IMR-90 (cell line): ENCODE measurements at regions not wholly inside any gene's neighbourhood (a gene's known extent, or its start where the extent isn't known, plus 50 kb on each side); places are given as distances from the start of the nearest gene placed in this dataset.

Source experiments
- ATAC-seq: fragments of 200-7000 bp; cut with Tn5 transposase; 2 replicates; pipeline ENCODE4 v1.9.1; 2020; ENCODE audit warnings: low read depth, mild to moderate bottlenecking, moderate library complexity
- BruUV-seq: library from RNA; stranded (reverse); fragments of 400-500 nt; replicated peaks from 2 replicates; lab custom pipeline; 2021; lab: Mats Ljungman, UMichigan
- CTCF ChIA-PET: fragments of 300-600 bp; formaldehyde crosslinking; extraction: SDS; loops from one replicate; lab custom pipeline; 2021; ENCODE audit warnings: antibody characterized with exemption; lab: Yijun Ruan, JAX
- POLR2A ChIA-PET: fragments of 300-600 bp; sonication (Branson Sonifier 250); formaldehyde crosslinking; loops from one replicate; lab custom pipeline; 2022; ENCODE audit warnings: antibody characterized with exemption; ENCODE audit not compliant: unreplicated experiment; lab: Charles Lee
- DNase-seq: peaks from one replicate; pipeline ENCODE4 v3.0.0; 2013
- H2AFZ ChIP-seq: replicated peaks from 2 replicates; pipeline ENCODE3; 2013; ENCODE audit warnings: low read length, mild to moderate bottlenecking; ENCODE audit not compliant: poor library complexity
- H2AK5ac ChIP-seq: 2 replicates; pipeline ENCODE4 v1.6.1; 2013; ENCODE audit warnings: low read depth, low read length, inconsistent platforms
- H2AK9ac ChIP-seq: replicated peaks from 2 replicates; pipeline ENCODE3; 2013; ENCODE audit warnings: mild to moderate bottlenecking, low read depth, low read length, moderate library complexity; ENCODE audit not compliant: poor library complexity
- H2BK120ac ChIP-seq: 2 replicates; pipeline ENCODE4 v1.6.1; 2013; ENCODE audit warnings: low read depth, low read length, inconsistent platforms
- H2BK15ac ChIP-seq: 3 replicates; pipeline ENCODE4 v1.6.1; 2013; ENCODE audit warnings: low read depth, low read length, inconsistent platforms
- H2BK20ac ChIP-seq: 2 replicates; pipeline ENCODE4 v1.6.1; 2013; ENCODE audit warnings: low read depth, mild to moderate bottlenecking, inconsistent platforms, low read length, moderate library complexity
- H2BK5ac ChIP-seq: 2 replicates; pipeline ENCODE4 v1.6.1; 2013; ENCODE audit warnings: mild to moderate bottlenecking, low read depth, low read length, inconsistent platforms; ENCODE audit not compliant: poor library complexity, severe bottlenecking
- H3K14ac ChIP-seq: replicated peaks from 2 replicates; pipeline ENCODE4 v1.6.1; 2013; ENCODE audit warnings: low read depth, low read length, inconsistent platforms
- H3K18ac ChIP-seq: 2 replicates; pipeline ENCODE4 v1.6.1; 2013; ENCODE audit warnings: low read depth, low read length, control low read depth
- H3K23ac ChIP-seq: 2 replicates; pipeline ENCODE4 v1.6.1; 2013; ENCODE audit warnings: low read depth, low read length, inconsistent platforms
- H3K27ac ChIP-seq: 2 replicates; pipeline ENCODE4 v1.5.1; 2013; ENCODE audit warnings: mild to moderate bottlenecking, control low read depth, low read length; ENCODE audit not compliant: insufficient read depth
- H3K27me3 ChIP-seq: 2 replicates; pipeline ENCODE4 v1.6.1; 2013; ENCODE audit warnings: low read length; ENCODE audit not compliant: control insufficient read depth, insufficient read depth
- H3K36me3 ChIP-seq: 2 replicates; pipeline ENCODE4 v1.6.1; 2013; ENCODE audit warnings: low read length, mixed read lengths; ENCODE audit not compliant: control insufficient read depth, insufficient read depth
- H3K4ac ChIP-seq: 2 replicates; pipeline ENCODE4 v1.6.1; 2013; ENCODE audit warnings: low read depth, low read length, inconsistent platforms
- H3K4me1 ChIP-seq: 2 replicates; pipeline ENCODE4 v1.6.1; 2013; ENCODE audit warnings: low read length, mixed read lengths; ENCODE audit not compliant: control insufficient read depth, insufficient read depth
- H3K4me2 ChIP-seq: 2 replicates; pipeline ENCODE4 v1.6.1; 2013; ENCODE audit warnings: low read depth, mild to moderate bottlenecking, control low read depth, low read length, moderate library complexity
- H3K4me3 ChIP-seq: 2 replicates; pipeline ENCODE4 v1.5.1; 2013; ENCODE audit warnings: low read depth, mild to moderate bottlenecking, control low read depth, low read length, moderate library complexity; ENCODE audit not compliant: insufficient read depth
- H3K56ac ChIP-seq: 2 replicates; pipeline ENCODE4 v1.6.1; 2013; ENCODE audit warnings: low read length, inconsistent platforms; ENCODE audit not compliant: insufficient read depth; ENCODE audit errors: extremely low read depth
- H3K79me1 ChIP-seq, 2 experiments: 2 replicates each; pipeline ENCODE4 v1.6.1; 2013; ENCODE audit warnings: low read length in 2 of 2, inconsistent platforms in 1 of 2, low read depth in 1 of 2
- H3K9ac ChIP-seq: 2 replicates; pipeline ENCODE4 v1.6.1; 2013; ENCODE audit warnings: low read depth, low read length, control low read depth
- H3K9me1 ChIP-seq: 2 replicates; pipeline ENCODE4 v1.6.1; 2013; ENCODE audit warnings: low read length, inconsistent platforms; ENCODE audit not compliant: insufficient read depth
- H3K9me3 ChIP-seq: 2 replicates; pipeline ENCODE4 v1.6.1; 2013; ENCODE audit warnings: low read length; ENCODE audit not compliant: control insufficient read depth, insufficient read depth
- H4K20me1 ChIP-seq: 2 replicates; pipeline ENCODE4 v1.6.1; 2013; ENCODE audit warnings: low read length, inconsistent platforms; ENCODE audit not compliant: insufficient read depth
- H4K5ac ChIP-seq: 2 replicates; pipeline ENCODE4 v1.6.1; 2013; ENCODE audit warnings: mild to moderate bottlenecking, low read depth, low read length, control low read depth
- H4K8ac ChIP-seq, 2 experiments: 2 replicates each; pipeline ENCODE4 v1.6.1; 2013; ENCODE audit warnings: low read depth in 2 of 2, low read length in 2 of 2, control low read depth in 1 of 2, inconsistent platforms in 1 of 2
- H4K91ac ChIP-seq: 2 replicates; pipeline ENCODE4 v1.6.1; 2013; ENCODE audit warnings: low read depth, low read length, inconsistent platforms; ENCODE audit not compliant: insufficient read depth
- BHLHE40 ChIP-seq: fragments of 150-350 bp; IDR thresholded peaks from 2 replicates; pipeline ENCODE4 v1.6.1; 2016; ENCODE audit warnings: mild to moderate bottlenecking, low read depth, low read length
- CEBPB ChIP-seq: IDR thresholded peaks from 2 replicates; pipeline ENCODE4 v1.6.1; 2012; ENCODE audit warnings: low read depth, low read length, improper control_type of control experiment
- CHD1 ChIP-seq: IDR thresholded peaks from 2 replicates; pipeline ENCODE4 v1.6.1; 2012; ENCODE audit warnings: low read depth, low read length, improper control_type of control experiment
- FOS ChIP-seq: fragments of 150-350 bp; IDR thresholded peaks from 2 replicates; pipeline ENCODE4 v1.6.1; 2016; ENCODE audit warnings: low read depth, low read length
- MAFK ChIP-seq: IDR thresholded peaks from 2 replicates; pipeline ENCODE4 v1.6.1; 2012; ENCODE audit warnings: low read depth, low read length, improper control_type of control experiment
- MAZ ChIP-seq: IDR thresholded peaks from 2 replicates; pipeline ENCODE4 v1.6.1; 2012; ENCODE audit warnings: low read depth, mild to moderate bottlenecking, low read length, improper control_type of control experiment, moderate library complexity, borderline replicate concordance
- MXI1 ChIP-seq: IDR thresholded peaks from 2 replicates; pipeline ENCODE4 v1.6.1; 2012; ENCODE audit warnings: low read depth, mild to moderate bottlenecking, low read length, moderate library complexity, borderline replicate concordance
- NFE2L2 ChIP-seq: fragments of 150-350 bp; IDR thresholded peaks from 2 replicates; pipeline ENCODE4 v1.6.1; 2016; ENCODE audit warnings: low read depth, mild to moderate bottlenecking, low read length
- POLR2A ChIP-seq: IDR thresholded peaks from 2 replicates; pipeline ENCODE4 v1.6.1; 2012; ENCODE audit warnings: mild to moderate bottlenecking, low read depth, low read length
- RAD21 ChIP-seq: IDR thresholded peaks from 2 replicates; pipeline ENCODE4 v1.6.1; 2012; ENCODE audit warnings: low read length, improper control_type of control experiment
- RCOR1 ChIP-seq: IDR thresholded peaks from 2 replicates; pipeline ENCODE4 v1.6.1; 2012; ENCODE audit warnings: mild to moderate bottlenecking, low read length, improper control_type of control experiment; ENCODE audit not compliant: insufficient replicate concordance
- RFX5 ChIP-seq: IDR thresholded peaks from 2 replicates; pipeline ENCODE4 v1.8.0; 2012; ENCODE audit warnings: low read depth, mild to moderate bottlenecking, low read length, moderate library complexity
- SMC3 ChIP-seq: fragments of 150-350 bp; IDR thresholded peaks from 2 replicates; pipeline ENCODE4 v1.6.1; 2016; ENCODE audit warnings: low read depth, mild to moderate bottlenecking, antibody characterized with exemption, low read length, moderate library complexity
- WGBS, 2 experiments: methylation state at CpG; one replicate each; pipeline versions ENCODE4 v1.1.5 to v1.1.7; 2013; ENCODE audit warnings: missing lambda C conversion rate in 2 of 2; ENCODE audit not compliant: insufficient read length in 1 of 2; ENCODE audit errors: extremely low coverage in 2 of 2; 5-methylcytosine and 5-hydroxymethylcytosine counted together
- dilution Hi-C: fragments of 300-500 bp; cut with HindIII; formaldehyde crosslinking; loops from one replicate; pipeline ENCODE4 v1.14.3; 2018; ENCODE audit warnings: low sequenced_read_pairs; ENCODE audit not compliant: unreplicated experiment
- in situ Hi-C: fragments of 300-500 bp; cut with MboI; formaldehyde crosslinking; loops from 3 replicates; pipeline ENCODE4 v1.14.3; 2019; ENCODE audit warnings: low sequenced_read_pairs, inconsistent platforms, mixed read lengths
- intact Hi-C: fragments of 100-400 bp; cut with micrococcal nuclease; formaldehyde crosslinking; loops from 2 replicates; pipeline ENCODE4 v1.10.0; 2022
- TF ChIP-seq, protein P1 (sequence below): conservative IDR thresholded peaks from 2 replicates; pipeline ENCODE4 v1.5.1; 2012; ENCODE audit warnings: mild to moderate bottlenecking, low read depth, low read length, improper control_type of control experiment
- TF ChIP-seq, protein P2 (sequence below): fragments of 150-350 bp; IDR thresholded peaks from 2 replicates; pipeline ENCODE4 v1.6.1; 2017; ENCODE audit warnings: mild to moderate bottlenecking, antibody characterized with exemption, low read length, low read depth
- TF ChIP-seq, protein P3 (sequence below): fragments of 150-350 bp; IDR thresholded peaks from 2 replicates; pipeline ENCODE4 v1.6.1; 2016; ENCODE audit warnings: low read depth, mild to moderate bottlenecking, low read length, moderate library complexity, borderline replicate concordance

GRCh38 chr4:4681653-4682052 is 139.8 kb upstream of the STX18 start:
- no peak overlapping the region for H3K18ac ChIP-seq
- POLR2A ChIA-PET: no interaction called here
- no peak overlapping the region for H2BK20ac ChIP-seq
- ATAC-seq (no peak), DNase-seq (no peak)
- H3K9ac ChIP-seq: no peak overlapping the region
- no peak overlapping the region for H3K4me2 ChIP-seq
- no peak overlapping the region for H2BK120ac ChIP-seq
- CTCF ChIA-PET: interaction anchor here (0.7 kb wide), 1 partner anchor 11 kb away, joined by 3 read pairs; no protein-coding TSS in a partner anchor
- H3K4me3 ChIP-seq: no peak overlapping the region
- TF ChIP-seq RCOR1 (no peak), CEBPB (no peak), MXI1 (no peak), BHLHE40 (no peak), CHD1 (no peak), RAD21 (no peak), RFX5 (no peak), MAFK (no peak), FOS (no peak), POLR2A (no peak), MAZ (no peak), SMC3 (no peak), NFE2L2 (no peak)
- TF ChIP-seq, protein P1, sequence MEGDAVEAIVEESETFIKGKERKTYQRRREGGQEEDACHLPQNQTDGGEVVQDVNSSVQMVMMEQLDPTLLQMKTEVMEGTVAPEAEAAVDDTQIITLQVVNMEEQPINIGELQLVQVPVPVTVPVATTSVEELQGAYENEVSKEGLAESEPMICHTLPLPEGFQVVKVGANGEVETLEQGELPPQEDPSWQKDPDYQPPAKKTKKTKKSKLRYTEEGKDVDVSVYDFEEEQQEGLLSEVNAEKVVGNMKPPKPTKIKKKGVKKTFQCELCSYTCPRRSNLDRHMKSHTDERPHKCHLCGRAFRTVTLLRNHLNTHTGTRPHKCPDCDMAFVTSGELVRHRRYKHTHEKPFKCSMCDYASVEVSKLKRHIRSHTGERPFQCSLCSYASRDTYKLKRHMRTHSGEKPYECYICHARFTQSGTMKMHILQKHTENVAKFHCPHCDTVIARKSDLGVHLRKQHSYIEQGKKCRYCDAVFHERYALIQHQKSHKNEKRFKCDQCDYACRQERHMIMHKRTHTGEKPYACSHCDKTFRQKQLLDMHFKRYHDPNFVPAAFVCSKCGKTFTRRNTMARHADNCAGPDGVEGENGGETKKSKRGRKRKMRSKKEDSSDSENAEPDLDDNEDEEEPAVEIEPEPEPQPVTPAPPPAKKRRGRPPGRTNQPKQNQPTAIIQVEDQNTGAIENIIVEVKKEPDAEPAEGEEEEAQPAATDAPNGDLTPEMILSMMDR: no peak
- TF ChIP-seq, protein P2, sequence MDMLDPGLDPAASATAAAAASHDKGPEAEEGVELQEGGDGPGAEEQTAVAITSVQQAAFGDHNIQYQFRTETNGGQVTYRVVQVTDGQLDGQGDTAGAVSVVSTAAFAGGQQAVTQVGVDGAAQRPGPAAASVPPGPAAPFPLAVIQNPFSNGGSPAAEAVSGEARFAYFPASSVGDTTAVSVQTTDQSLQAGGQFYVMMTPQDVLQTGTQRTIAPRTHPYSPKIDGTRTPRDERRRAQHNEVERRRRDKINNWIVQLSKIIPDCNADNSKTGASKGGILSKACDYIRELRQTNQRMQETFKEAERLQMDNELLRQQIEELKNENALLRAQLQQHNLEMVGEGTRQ: no peak
- TF ChIP-seq, protein P3, sequence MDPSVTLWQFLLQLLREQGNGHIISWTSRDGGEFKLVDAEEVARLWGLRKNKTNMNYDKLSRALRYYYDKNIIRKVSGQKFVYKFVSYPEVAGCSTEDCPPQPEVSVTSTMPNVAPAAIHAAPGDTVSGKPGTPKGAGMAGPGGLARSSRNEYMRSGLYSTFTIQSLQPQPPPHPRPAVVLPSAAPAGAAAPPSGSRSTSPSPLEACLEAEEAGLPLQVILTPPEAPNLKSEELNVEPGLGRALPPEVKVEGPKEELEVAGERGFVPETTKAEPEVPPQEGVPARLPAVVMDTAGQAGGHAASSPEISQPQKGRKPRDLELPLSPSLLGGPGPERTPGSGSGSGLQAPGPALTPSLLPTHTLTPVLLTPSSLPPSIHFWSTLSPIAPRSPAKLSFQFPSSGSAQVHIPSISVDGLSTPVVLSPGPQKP: no peak
- H4K8ac ChIP-seq: no peak overlapping the region
- no peak overlapping the region for H3K27ac ChIP-seq
- no peak overlapping the region for H2AK5ac ChIP-seq
- H3K27me3 ChIP-seq: peaks cover 7% of the 10 kb centered on the region
- H2AK9ac ChIP-seq: no peak overlapping the region
- no peak overlapping the region for H4K5ac ChIP-seq
- H2AFZ ChIP-seq: no peak overlapping the region
- dilution Hi-C loops (no loop called here), intact Hi-C loops (no loop called here), in situ Hi-C loops (no loop called here)
- no CpG with 5 or more reads among the region's 4 CpGs for WGBS, 2 experiments
- no peak overlapping the region for H4K91ac ChIP-seq
- H4K20me1 ChIP-seq: no peaks in the 10 kb centered on the region
- no peaks in the 10 kb centered on the region; the same call in 1 of the 2 replicates for H3K9me1 ChIP-seq
- H3K79me1 ChIP-seq: no peaks in the 10 kb centered on the region
- no peak overlapping the region for H2BK5ac ChIP-seq
- no peak overlapping the region for H3K56ac ChIP-seq
- H3K23ac ChIP-seq: no peak overlapping the region
- BruUV-seq: no TSS peak
- H3K9me3 ChIP-seq: no peaks in the 10 kb centered on the region
- no peaks in the 10 kb centered on the region for H3K36me3 ChIP-seq
- no peak overlapping the region for H2BK15ac ChIP-seq
- H3K14ac ChIP-seq: no peak overlapping the region
- H3K4me1 ChIP-seq: no peaks in the 10 kb centered on the region; the same call in 1 of the 2 replicates
- H3K4ac ChIP-seq: no peak overlapping the region
